HCT116 (cell line): ENCODE measurements at regions not wholly inside any gene's neighbourhood (a gene's known extent, or its start where the extent isn't known, plus 50 kb on each side); places are given as distances from the start of the nearest gene placed in this dataset.

Source experiments
- ATAC-seq: fragments of 200-7000 bp; cut with Tn5 transposase; 2 replicates; pipeline ENCODE4 v1.9.1; 2020; ENCODE audit warnings: mild to moderate bottlenecking, moderate library complexity
- BruUV-seq: library from RNA; stranded (reverse); fragments of 400-500 nt; replicated peaks from 2 replicates; lab custom pipeline; 2021; lab: Mats Ljungman, UMichigan
- CTCF ChIA-PET: fragments of 300-600 bp; sonication (Branson Sonifier 250); formaldehyde crosslinking; loops from one replicate; lab custom pipeline; 2021; ENCODE audit warnings: antibody characterized with exemption; lab: Charles Lee
- POLR2A ChIA-PET: fragments of 300-600, 350-600 bp; sonication (Branson Sonifier 250); formaldehyde crosslinking; loops from one replicate; lab custom pipeline; 2021; ENCODE audit warnings: antibody characterized with exemption; lab: Charles Lee
- RAD21 ChIA-PET, 2 experiments: fragments of 300-600 bp; sonication (Branson Sonifier 250); formaldehyde crosslinking; loops; one replicate each; lab custom pipeline; 2023; ENCODE audit warnings: low total read pairs in 2 of 2; ENCODE audit not compliant: uncharacterized antibody in 2 of 2, unreplicated experiment in 2 of 2, low non-redundant PET in 1 of 2; lab: Charles Lee
- DNase-seq: peaks from one replicate; pipeline ENCODE4 v3.0.0-alpha.2; 2010; ENCODE audit warnings: low read depth, low spot score
- H2AFZ ChIP-seq: fragments of 200-600 bp; shearing (Covaris generic), sonication (generic); 2 replicates; pipeline ENCODE4 v1.6.1; 2017; ENCODE audit warnings: low read depth, mixed run types, mixed read lengths, antibody characterized with exemption, low read length; ENCODE audit not compliant: poor library complexity, severe bottlenecking
- H3K27ac ChIP-seq: 2 replicates; pipeline ENCODE4 v1.5.1; 2012; ENCODE audit warnings: low read depth, low read length
- H3K27me3 ChIP-seq: fragments of 200-600 bp; sonication (generic); 2 replicates; pipeline ENCODE4 v1.6.1; 2016; ENCODE audit warnings: mixed run types, low read length, mixed read lengths; ENCODE audit not compliant: insufficient read depth
- H3K36me3 ChIP-seq, 2 experiments: fragments of 200-500 bp in 1 of 2; fragments of 200-600 bp in 1 of 2; sonication (Bioruptor generic) in 1 of 2; sonication (generic) in 1 of 2; 2 replicates each; pipeline versions ENCODE4 v1.5.1 to v1.6.1; 2014 to 2016; ENCODE audit warnings: low read length in 2 of 2, inconsistent platforms in 1 of 2, mixed read lengths in 1 of 2, mixed run types in 1 of 2; ENCODE audit not compliant: insufficient read depth in 2 of 2, control insufficient read depth in 1 of 2
- H3K4me1 ChIP-seq, 2 experiments: fragments of 200-600 bp in 1 of 2; sonication (generic) in 1 of 2; 2 replicates each; pipeline versions ENCODE4 v1.5.1 to v1.6.1; 2012 to 2017; ENCODE audit warnings: low read length in 2 of 2, inconsistent platforms in 1 of 2, mild to moderate bottlenecking in 1 of 2, mixed read lengths in 1 of 2, mixed run types in 1 of 2, moderate library complexity in 1 of 2; ENCODE audit not compliant: insufficient read depth in 2 of 2, control insufficient read depth in 1 of 2
- H3K4me2 ChIP-seq: fragments of 200-600 bp; sonication (generic); 2 replicates; pipeline ENCODE4 v1.6.1; 2017; ENCODE audit warnings: mixed run types, low read length, mixed read lengths
- H3K4me3 ChIP-seq, 2 experiments: fragments of 200-600 bp in 1 of 2; sonication (generic) in 1 of 2; replicated peaks in 1 of 2; 2 replicates each; pipeline ENCODE4 v1.5.1; 2011 to 2016; ENCODE audit warnings: low read length in 2 of 2, control low read depth in 1 of 2, low read depth in 1 of 2, mild to moderate bottlenecking in 1 of 2, mixed read lengths in 1 of 2, mixed run types in 1 of 2
- H3K79me2 ChIP-seq: fragments of 200-600 bp; sonication (generic); 2 replicates; pipeline ENCODE4 v1.6.1; 2017; ENCODE audit warnings: mild to moderate bottlenecking, mixed run types, low read length, moderate library complexity, mixed read lengths; ENCODE audit not compliant: insufficient read depth
- H3K9ac ChIP-seq: fragments of 200-600 bp; sonication (generic); 2 replicates; pipeline ENCODE4 v1.6.1; 2016; ENCODE audit warnings: low read length, mixed read lengths
- H3K9me2 ChIP-seq: fragments of 200-600 bp; sonication (generic), shearing (Covaris generic); 2 replicates; pipeline ENCODE4 v1.6.1; 2017; ENCODE audit warnings: mixed run types, mild to moderate bottlenecking, moderate library complexity; ENCODE audit not compliant: insufficient read depth
- H3K9me3 ChIP-seq, 2 experiments: fragments of 200-500 bp in 1 of 2; fragments of 200-600 bp in 1 of 2; sonication (Bioruptor generic) in 1 of 2; sonication (generic) in 1 of 2; 2 replicates each; pipeline ENCODE4 v1.6.1; 2014 to 2017; ENCODE audit warnings: low read length in 2 of 2, mixed read lengths in 2 of 2, inconsistent platforms in 1 of 2, low read depth in 1 of 2, mild to moderate bottlenecking in 1 of 2, mixed run types in 1 of 2, moderate library complexity in 1 of 2; ENCODE audit not compliant: control insufficient read depth in 1 of 2, insufficient read depth in 1 of 2
- H4K20me1 ChIP-seq: fragments of 200-600 bp; sonication (generic), shearing (Covaris generic); 2 replicates; pipeline ENCODE4 v1.6.1; 2017; ENCODE audit warnings: mixed run types, mild to moderate bottlenecking, moderate library complexity; ENCODE audit not compliant: insufficient read depth
- POLR2AphosphoS5 ChIP-seq: IDR thresholded peaks from 2 replicates; pipeline ENCODE4 v1.6.1; 2011; ENCODE audit warnings: mild to moderate bottlenecking, low read depth, low read length, moderate library complexity
- SIN3A ChIP-seq: IDR thresholded peaks from 2 replicates; pipeline ENCODE4 v1.6.1; 2012; ENCODE audit warnings: low read depth
- SP1 ChIP-seq: IDR thresholded peaks from 2 replicates; pipeline ENCODE4 v1.6.1; 2012; ENCODE audit warnings: low read depth
- YY1 ChIP-seq: IDR thresholded peaks from 2 replicates; pipeline ENCODE4 v1.6.1; 2011; ENCODE audit warnings: low read length, low read depth, moderate library complexity, mild to moderate bottlenecking; ENCODE audit not compliant: insufficient replicate concordance; ENCODE audit errors: extremely low read depth
- ZNF274 ChIP-seq: fragments of 200-500 bp; sonication (Bioruptor generic); IDR thresholded peaks from 2 replicates; pipeline ENCODE4 v1.6.1; 2014; ENCODE audit warnings: mild to moderate bottlenecking, low read depth, low read length, inconsistent platforms
- intact Hi-C: fragments of 100-400 bp; cut with micrococcal nuclease; formaldehyde crosslinking; loops from 2 replicates; pipeline ENCODE4 v1.10.0; 2022
- TF ChIP-seq, protein P1 (sequence below): IDR thresholded peaks from 2 replicates; pipeline ENCODE4 v1.6.1; 2012; ENCODE audit warnings: low read depth
- TF ChIP-seq, protein P2 (sequence below), 3 experiments: fragments of 200-600 bp in 1 of 3; sonication (generic) in 1 of 3; IDR thresholded peaks in 2 of 3; conservative IDR thresholded peaks in 1 of 3; 2 replicates each; pipeline ENCODE4 v1.5.1; 2012 to 2017; ENCODE audit warnings: low read depth in 2 of 3, low read length in 2 of 3, antibody characterized with exemption in 1 of 3, borderline replicate concordance in 1 of 3, control low read depth in 1 of 3, mild to moderate bottlenecking in 1 of 3, mixed read lengths in 1 of 3, mixed run types in 1 of 3, moderate library complexity in 1 of 3; ENCODE audit not compliant: insufficient read depth in 1 of 3

DNA sequence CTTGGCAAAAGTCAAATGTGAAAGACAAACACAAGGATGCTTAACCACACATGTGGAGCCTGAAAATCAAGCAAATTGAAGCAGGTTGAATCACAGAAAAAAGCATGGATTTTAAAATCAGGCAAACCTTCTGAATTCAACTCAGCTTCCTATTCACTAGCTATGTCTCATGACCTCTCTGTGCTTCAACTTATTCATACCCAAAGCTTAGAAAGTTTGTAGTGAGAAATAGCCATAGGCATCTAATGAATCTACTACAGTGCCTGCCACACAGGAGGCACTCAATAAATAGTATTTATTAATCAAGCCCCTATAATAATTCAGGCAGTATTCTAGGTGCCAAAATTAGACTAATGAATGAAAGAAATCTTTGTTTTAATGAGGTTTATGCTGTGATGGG, 112.2 kb upstream of the TNFAIP3 start (continued):
- TF ChIP-seq, protein P1, sequence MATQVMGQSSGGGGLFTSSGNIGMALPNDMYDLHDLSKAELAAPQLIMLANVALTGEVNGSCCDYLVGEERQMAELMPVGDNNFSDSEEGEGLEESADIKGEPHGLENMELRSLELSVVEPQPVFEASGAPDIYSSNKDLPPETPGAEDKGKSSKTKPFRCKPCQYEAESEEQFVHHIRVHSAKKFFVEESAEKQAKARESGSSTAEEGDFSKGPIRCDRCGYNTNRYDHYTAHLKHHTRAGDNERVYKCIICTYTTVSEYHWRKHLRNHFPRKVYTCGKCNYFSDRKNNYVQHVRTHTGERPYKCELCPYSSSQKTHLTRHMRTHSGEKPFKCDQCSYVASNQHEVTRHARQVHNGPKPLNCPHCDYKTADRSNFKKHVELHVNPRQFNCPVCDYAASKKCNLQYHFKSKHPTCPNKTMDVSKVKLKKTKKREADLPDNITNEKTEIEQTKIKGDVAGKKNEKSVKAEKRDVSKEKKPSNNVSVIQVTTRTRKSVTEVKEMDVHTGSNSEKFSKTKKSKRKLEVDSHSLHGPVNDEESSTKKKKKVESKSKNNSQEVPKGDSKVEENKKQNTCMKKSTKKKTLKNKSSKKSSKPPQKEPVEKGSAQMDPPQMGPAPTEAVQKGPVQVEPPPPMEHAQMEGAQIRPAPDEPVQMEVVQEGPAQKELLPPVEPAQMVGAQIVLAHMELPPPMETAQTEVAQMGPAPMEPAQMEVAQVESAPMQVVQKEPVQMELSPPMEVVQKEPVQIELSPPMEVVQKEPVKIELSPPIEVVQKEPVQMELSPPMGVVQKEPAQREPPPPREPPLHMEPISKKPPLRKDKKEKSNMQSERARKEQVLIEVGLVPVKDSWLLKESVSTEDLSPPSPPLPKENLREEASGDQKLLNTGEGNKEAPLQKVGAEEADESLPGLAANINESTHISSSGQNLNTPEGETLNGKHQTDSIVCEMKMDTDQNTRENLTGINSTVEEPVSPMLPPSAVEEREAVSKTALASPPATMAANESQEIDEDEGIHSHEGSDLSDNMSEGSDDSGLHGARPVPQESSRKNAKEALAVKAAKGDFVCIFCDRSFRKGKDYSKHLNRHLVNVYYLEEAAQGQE, result no peak
- TF ChIP-seq, all 23 proteins: peak for 0

GRCh38 chr6:137755284-137755683, 111.8 kb upstream of the TNFAIP3 start:
- TF ChIP-seq SIN3A (no peak), POLR2AphosphoS5 (no peak), ZNF274 (no peak), SP1 (no peak), YY1 (no peak)
- TF ChIP-seq, protein P2, sequence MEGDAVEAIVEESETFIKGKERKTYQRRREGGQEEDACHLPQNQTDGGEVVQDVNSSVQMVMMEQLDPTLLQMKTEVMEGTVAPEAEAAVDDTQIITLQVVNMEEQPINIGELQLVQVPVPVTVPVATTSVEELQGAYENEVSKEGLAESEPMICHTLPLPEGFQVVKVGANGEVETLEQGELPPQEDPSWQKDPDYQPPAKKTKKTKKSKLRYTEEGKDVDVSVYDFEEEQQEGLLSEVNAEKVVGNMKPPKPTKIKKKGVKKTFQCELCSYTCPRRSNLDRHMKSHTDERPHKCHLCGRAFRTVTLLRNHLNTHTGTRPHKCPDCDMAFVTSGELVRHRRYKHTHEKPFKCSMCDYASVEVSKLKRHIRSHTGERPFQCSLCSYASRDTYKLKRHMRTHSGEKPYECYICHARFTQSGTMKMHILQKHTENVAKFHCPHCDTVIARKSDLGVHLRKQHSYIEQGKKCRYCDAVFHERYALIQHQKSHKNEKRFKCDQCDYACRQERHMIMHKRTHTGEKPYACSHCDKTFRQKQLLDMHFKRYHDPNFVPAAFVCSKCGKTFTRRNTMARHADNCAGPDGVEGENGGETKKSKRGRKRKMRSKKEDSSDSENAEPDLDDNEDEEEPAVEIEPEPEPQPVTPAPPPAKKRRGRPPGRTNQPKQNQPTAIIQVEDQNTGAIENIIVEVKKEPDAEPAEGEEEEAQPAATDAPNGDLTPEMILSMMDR (IDR thresholded peaks at IDR 0.05 in 2 of 3, conservative IDR thresholded peaks at IDR 0.05 in 1 of 3; ENCODE audit: borderline replicate concordance in 1 of 3, insufficient read depth in 1 of 3, low read depth in 2 of 3, low read length in 2 of 3), result no peak
- H3K9me3 ChIP-seq, result no peaks in the 10 kb centered on the region
- H4K20me1 ChIP-seq, result no peaks in the 10 kb centered on the region
- H3K36me3 ChIP-seq, result no peaks in the 10 kb centered on the region
- H3K79me2 ChIP-seq, result no peaks in the 10 kb centered on the region
- no peaks in the 10 kb centered on the region for H3K4me1 ChIP-seq
- H3K4me2 ChIP-seq, result no peak overlapping the region
- BruUV-seq, result no TSS peak
- ATAC-seq, result no peak
- POLR2A ChIA-PET, result no interaction called here
- CTCF ChIA-PET, result no interaction called here
- no peak for DNase-seq
- no peak overlapping the region for H3K27ac ChIP-seq
- no peaks in the 10 kb centered on the region for H3K27me3 ChIP-seq
- H2AFZ ChIP-seq, result no peak overlapping the region
- H3K9me2 ChIP-seq, result no peaks in the 10 kb centered on the region
- RAD21 ChIA-PET, result no interaction called here
- no peak overlapping the region for H3K4me3 ChIP-seq
- intact Hi-C loops, result no loop called here
- H3K9ac ChIP-seq, result no peak overlapping the region
